ENCODE measurements at regions not wholly inside any gene's neighbourhood (a gene's known extent, or its start where the extent isn't known, plus 50 kb on each side); places are given as distances from the start of the nearest gene placed in this dataset.

DNA sequence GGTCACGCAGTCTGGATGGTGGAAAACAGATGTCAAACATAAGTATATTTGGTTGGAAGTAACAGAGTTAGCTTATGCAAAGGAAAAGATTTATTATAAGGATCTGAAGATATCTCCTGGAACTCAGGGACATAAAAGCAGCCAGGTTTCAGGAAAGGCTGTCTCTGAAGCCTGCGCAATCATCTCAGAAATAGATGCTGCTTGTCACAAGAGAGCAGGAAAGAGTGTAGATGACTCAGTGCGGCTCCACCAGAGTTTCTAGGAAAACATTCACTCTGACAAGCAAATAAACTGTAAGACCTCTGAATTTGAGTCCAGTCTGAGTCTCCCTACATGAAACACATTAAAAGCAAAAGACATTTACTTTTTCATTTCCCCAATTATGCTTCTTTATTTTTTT, 220.4 kb upstream of the HTR2A start:
- no peaks in the 10 kb centered on the region for H3K9me3 ChIP-seq (ENCODE audit: control insufficient read depth, low read length, poor library complexity, severe bottlenecking)
- ATAC-seq (no peak), DNase-seq (no peak)
- H3K4me1 Mint-ChIP-seq, result no peaks in the 10 kb centered on the region
- H3K27me3 Mint-ChIP-seq, result peaks cover 14% of the 10 kb centered on the region
- H3K4me3 Mint-ChIP-seq, result no peak overlapping the region
- H3K36me3 Mint-ChIP-seq (ENCODE audit: low read depth), result no peaks in the 10 kb centered on the region
- H3K27ac Mint-ChIP-seq, result no peak overlapping the region

DNA sequence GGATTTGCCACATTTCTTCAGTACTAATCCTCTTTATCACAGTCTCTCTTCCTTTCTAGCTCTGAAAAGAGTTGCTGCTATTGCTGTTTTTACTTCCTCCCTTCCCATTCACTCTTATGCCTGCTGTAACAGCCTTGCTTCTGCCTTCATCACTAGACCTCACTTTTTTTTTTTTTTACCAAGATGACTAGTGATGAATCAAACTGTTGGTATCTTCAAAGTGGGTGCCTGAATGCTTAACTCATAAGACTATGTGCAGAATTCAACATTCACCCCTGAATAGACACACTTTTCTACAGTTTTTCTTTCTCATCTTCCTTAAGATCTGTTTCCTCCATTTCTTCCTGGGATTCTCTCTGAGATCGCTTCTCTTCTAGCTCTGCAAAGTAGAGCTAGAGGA, 217.2 kb upstream of the HTR2A start:
- no peaks in the 10 kb centered on the region for H3K4me1 Mint-ChIP-seq
- no peak for ATAC-seq
- H3K27ac Mint-ChIP-seq, result no peak overlapping the region
- no peak for DNase-seq
- no peaks in the 10 kb centered on the region for H3K36me3 Mint-ChIP-seq (ENCODE audit: low read depth)
- no peaks in the 10 kb centered on the region for H3K9me3 ChIP-seq (ENCODE audit: control insufficient read depth, low read length, poor library complexity, severe bottlenecking)
- H3K4me3 Mint-ChIP-seq, result no peak overlapping the region
- H3K27me3 Mint-ChIP-seq, result peaks cover 7% of the 10 kb centered on the region

DNA sequence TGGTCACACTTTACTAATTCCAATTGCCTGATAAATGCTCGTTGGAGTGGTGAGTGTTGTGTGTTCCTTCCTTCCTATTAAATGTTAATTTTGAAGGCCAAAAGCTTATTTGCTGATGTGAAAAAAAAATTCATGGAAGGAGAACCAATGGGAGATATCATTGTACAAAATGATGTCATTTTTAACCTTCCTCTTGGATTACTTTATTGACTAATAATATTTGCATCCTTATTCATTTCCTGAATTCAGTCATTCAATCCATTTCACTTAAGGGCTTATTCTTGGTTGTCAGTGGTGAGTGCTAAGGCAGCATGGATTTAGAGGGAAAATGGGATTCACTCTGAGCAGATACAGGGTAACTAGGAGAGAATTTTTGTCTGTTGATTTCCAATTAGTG, 216.0 kb upstream of the HTR2A start:
- no peak overlapping the region for H3K4me3 Mint-ChIP-seq
- H3K36me3 Mint-ChIP-seq (ENCODE audit: low read depth), result no peaks in the 10 kb centered on the region
- H3K9me3 ChIP-seq (ENCODE audit: control insufficient read depth, low read length, poor library complexity, severe bottlenecking), result no peaks in the 10 kb centered on the region
- ATAC-seq (no peak), DNase-seq (no peak)
- H3K4me1 Mint-ChIP-seq, result no peaks in the 10 kb centered on the region
- H3K27ac Mint-ChIP-seq, result no peak overlapping the region
- H3K27me3 Mint-ChIP-seq, result peaks cover 2% of the 10 kb centered on the region

DNA sequence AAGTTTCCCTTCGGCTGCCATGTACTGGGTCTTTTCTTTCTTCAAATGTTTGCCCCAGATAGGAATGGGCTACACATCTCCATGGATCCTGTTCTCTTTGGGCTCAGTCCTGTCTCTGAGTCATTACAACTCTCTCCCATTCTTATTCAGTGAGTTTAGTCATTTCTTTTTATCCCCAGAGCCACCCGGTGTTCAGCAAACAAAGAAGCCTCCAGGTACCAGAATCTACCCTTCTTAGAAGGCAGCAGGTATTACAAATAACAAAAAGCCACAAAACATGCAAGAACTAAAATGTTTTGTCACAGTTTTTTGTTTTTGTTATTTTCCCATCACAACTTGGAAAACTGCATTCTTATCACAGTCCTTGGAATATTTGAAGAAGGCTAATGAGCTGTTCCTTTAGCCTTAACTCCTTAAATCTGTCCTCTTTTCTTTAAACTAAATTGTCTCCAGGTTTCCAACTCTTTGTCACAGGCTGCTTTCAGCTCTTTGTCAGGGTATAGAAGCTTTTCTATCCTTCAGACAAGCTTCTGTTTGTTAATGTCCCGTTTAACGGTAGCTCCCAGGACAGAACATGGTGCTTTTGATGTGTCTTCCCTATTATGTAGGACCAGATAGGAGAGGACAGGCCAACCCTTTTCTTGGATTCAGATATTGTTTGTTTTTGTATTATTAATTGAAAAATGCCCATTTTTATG, 215.5 kb upstream of the HTR2A start:
- DNase-seq, result no peak
- Mint-ChIP-seq H3K36me3 (ENCODE audit: low read depth) (no peaks in the 10 kb centered on the region), H3K4me3 (no peak overlapping the region), H3K4me1 (no peaks in the 10 kb centered on the region), H3K27me3 (no peaks in the 10 kb centered on the region), H3K27ac (no peak overlapping the region)
- H3K9me3 ChIP-seq (ENCODE audit: control insufficient read depth, low read length, poor library complexity, severe bottlenecking), result no peaks in the 10 kb centered on the region
- no peak for ATAC-seq

GRCh38 chr13:47111499-47111898, 214.6 kb upstream of the HTR2A start:
- no peaks in the 10 kb centered on the region for H3K4me1 Mint-ChIP-seq
- no peak overlapping the region for H3K27ac Mint-ChIP-seq
- H3K4me3 Mint-ChIP-seq, result no peak overlapping the region
- no peaks in the 10 kb centered on the region for H3K27me3 Mint-ChIP-seq
- H3K9me3 ChIP-seq (ENCODE audit: control insufficient read depth, low read length, poor library complexity, severe bottlenecking), result no peaks in the 10 kb centered on the region
- ATAC-seq, result no peak
- DNase-seq, result no peak
- no peaks in the 10 kb centered on the region for H3K36me3 Mint-ChIP-seq (ENCODE audit: low read depth)

GRCh38 chr13:47110833-47111240, 214.0 kb upstream of the HTR2A start:
- Mint-ChIP-seq H3K4me3 (no peak overlapping the region), H3K27me3 (no peaks in the 10 kb centered on the region), H3K36me3 (ENCODE audit: low read depth) (no peaks in the 10 kb centered on the region), H3K27ac (no peak overlapping the region), H3K4me1 (no peaks in the 10 kb centered on the region)
- no peaks in the 10 kb centered on the region for H3K9me3 ChIP-seq (ENCODE audit: control insufficient read depth, low read length, poor library complexity, severe bottlenecking)
- DNase-seq (no peak), ATAC-seq (no peak)

- Mint-ChIP-seq H3K27ac (no peak overlapping the region), H3K4me3 (no peak overlapping the region), H3K4me1 (no peaks in the 10 kb centered on the region), H3K27me3 (no peaks in the 10 kb centered on the region), H3K36me3 (ENCODE audit: low read depth) (no peaks in the 10 kb centered on the region)
- DNase-seq (no peak), ATAC-seq (no peak)
- H3K9me3 ChIP-seq (ENCODE audit: control insufficient read depth, low read length, poor library complexity, severe bottlenecking), result no peaks in the 10 kb centered on the region
Measured at GRCh38 chr13:47110141-47110540, 213.3 kb upstream of the HTR2A start.

DNA sequence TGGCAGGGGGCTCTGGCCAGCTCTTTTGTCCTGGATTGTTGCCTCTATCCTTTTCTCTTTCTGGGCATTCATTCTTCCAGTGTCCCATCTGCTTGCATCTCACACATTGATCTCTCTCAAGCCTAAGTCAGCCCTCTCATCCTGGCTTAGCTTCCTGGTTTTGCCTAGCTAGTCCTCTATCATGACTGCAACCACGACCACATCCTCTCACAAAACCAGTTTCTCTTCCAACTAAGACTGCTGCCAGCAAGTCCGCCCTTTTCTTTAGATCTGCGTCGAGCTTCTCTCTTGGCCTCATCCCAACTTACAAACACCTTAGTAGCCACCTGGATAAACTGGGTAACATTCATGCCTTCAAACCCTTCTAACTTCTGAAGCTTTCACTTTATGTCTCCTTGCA, 212.2 kb upstream of the HTR2A start:
- Mint-ChIP-seq H3K27ac (no peak overlapping the region), H3K36me3 (ENCODE audit: low read depth) (no peaks in the 10 kb centered on the region), H3K4me3 (no peak overlapping the region), H3K4me1 (no peaks in the 10 kb centered on the region), H3K27me3 (no peaks in the 10 kb centered on the region)
- no peak for ATAC-seq
- H3K9me3 ChIP-seq (ENCODE audit: control insufficient read depth, low read length, poor library complexity, severe bottlenecking), result no peaks in the 10 kb centered on the region
- no peak for DNase-seq

GRCh38 chr13:47100214-47100853, 203.5 kb upstream of the HTR2A start:
- no peaks in the 10 kb centered on the region for H3K36me3 Mint-ChIP-seq (ENCODE audit: low read depth)

GRCh38 chr13:47094734-47095434, 198.0 kb upstream of the HTR2A start:
- Mint-ChIP-seq H3K4me1 (no peaks in the 10 kb centered on the region), H3K36me3 (ENCODE audit: low read depth) (no peaks in the 10 kb centered on the region), H3K4me3 (no peak overlapping the region), H3K27me3 (peaks cover 11% of the 10 kb centered on the region), H3K27ac (no peak overlapping the region)
- no peak for DNase-seq
- ATAC-seq, result no peak
- no peaks in the 10 kb centered on the region for H3K9me3 ChIP-seq (ENCODE audit: control insufficient read depth, low read length, poor library complexity, severe bottlenecking)

More at GRCh38 chr13:47100214-47100853, 203.5 kb upstream of the HTR2A start:
- no peaks in the 10 kb centered on the region for H3K4me1 Mint-ChIP-seq
- peaks cover 13% of the 10 kb centered on the region for H3K27me3 Mint-ChIP-seq
- H3K9me3 ChIP-seq (ENCODE audit: control insufficient read depth, low read length, poor library complexity, severe bottlenecking), result no peaks in the 10 kb centered on the region
- DNase-seq (no peak), ATAC-seq (no peak)
- H3K27ac Mint-ChIP-seq, result no peak overlapping the region
- no peak overlapping the region for H3K4me3 Mint-ChIP-seq

DNA sequence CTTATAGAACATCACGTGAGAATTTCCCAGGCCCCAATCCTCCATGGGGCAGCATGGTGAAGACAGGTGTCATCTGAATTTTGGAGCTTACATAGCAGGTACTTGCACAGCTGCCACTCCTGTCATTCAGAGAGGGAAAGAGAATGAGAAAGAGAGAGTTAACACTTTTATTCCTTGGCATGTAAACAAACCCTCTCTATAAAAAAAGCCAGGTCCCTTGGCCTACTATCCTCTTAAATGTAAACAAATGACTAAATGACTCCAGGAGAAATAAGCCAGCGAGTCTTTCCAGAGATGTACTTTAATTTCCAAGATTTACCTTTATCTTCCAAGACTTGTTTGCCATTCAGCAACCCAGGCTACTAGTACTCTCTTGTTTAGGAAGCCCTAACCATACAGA, 195.3 kb upstream of the HTR2A start:
- no peaks in the 10 kb centered on the region for H3K9me3 ChIP-seq (ENCODE audit: control insufficient read depth, low read length, poor library complexity, severe bottlenecking)
- no peak overlapping the region for H3K4me3 Mint-ChIP-seq
- H3K27me3 Mint-ChIP-seq, result no peaks in the 10 kb centered on the region
- no peak for ATAC-seq
- no peaks in the 10 kb centered on the region for H3K4me1 Mint-ChIP-seq
- no peak for DNase-seq
- no peak overlapping the region for H3K27ac Mint-ChIP-seq
- H3K36me3 Mint-ChIP-seq (ENCODE audit: low read depth), result no peaks in the 10 kb centered on the region

DNA sequence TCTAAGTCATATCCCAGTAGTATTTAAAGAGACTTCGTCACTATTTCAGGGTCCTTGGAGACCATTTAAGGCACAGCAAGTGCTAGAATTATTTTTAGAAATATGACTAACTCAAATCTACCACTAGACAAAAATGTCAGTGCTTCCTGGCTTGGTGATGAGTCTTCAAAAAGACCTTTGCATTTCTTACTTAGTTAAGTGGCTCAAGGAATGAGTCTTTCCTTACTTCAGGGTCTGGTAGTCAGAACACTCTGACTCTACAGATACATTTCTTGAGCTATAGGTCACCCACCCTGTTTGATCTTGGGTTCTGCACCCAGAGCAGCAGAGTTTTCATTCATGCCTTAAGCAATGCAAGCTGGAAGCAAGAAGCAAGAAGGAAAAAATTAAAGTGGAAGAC, 191.0 kb upstream of the HTR2A start:
- no peak for DNase-seq
- H3K27me3 Mint-ChIP-seq, result peaks cover 4% of the 10 kb centered on the region
- no peak overlapping the region for H3K27ac Mint-ChIP-seq
- no peaks in the 10 kb centered on the region for H3K4me1 Mint-ChIP-seq
- ATAC-seq, result no peak
- no peaks in the 10 kb centered on the region for H3K36me3 Mint-ChIP-seq (ENCODE audit: low read depth)
- no peak overlapping the region for H3K4me3 Mint-ChIP-seq
- H3K9me3 ChIP-seq (ENCODE audit: control insufficient read depth, low read length, poor library complexity, severe bottlenecking), result no peaks in the 10 kb centered on the region

GRCh38 chr13:47087241-47087640, 190.4 kb upstream of the HTR2A start:
- ATAC-seq (no peak), DNase-seq (no peak)
- H3K9me3 ChIP-seq (ENCODE audit: control insufficient read depth, low read length, poor library complexity, severe bottlenecking), result no peaks in the 10 kb centered on the region
- peaks cover 4% of the 10 kb centered on the region for H3K27me3 Mint-ChIP-seq
- no peaks in the 10 kb centered on the region for H3K36me3 Mint-ChIP-seq (ENCODE audit: low read depth)
- H3K4me1 Mint-ChIP-seq, result no peaks in the 10 kb centered on the region
- no peak overlapping the region for H3K4me3 Mint-ChIP-seq
- no peak overlapping the region for H3K27ac Mint-ChIP-seq

GRCh38 chr13:47085346-47085745, 188.5 kb upstream of the HTR2A start:
- no peak for ATAC-seq
- H3K27me3 Mint-ChIP-seq, result peaks cover 4% of the 10 kb centered on the region
- no peaks in the 10 kb centered on the region for H3K9me3 ChIP-seq (ENCODE audit: control insufficient read depth, low read length, poor library complexity, severe bottlenecking)
- no peak overlapping the region for H3K4me3 Mint-ChIP-seq
- H3K4me1 Mint-ChIP-seq, result no peaks in the 10 kb centered on the region
- DNase-seq, result no peak
- no peak overlapping the region for H3K27ac Mint-ChIP-seq
- no peaks in the 10 kb centered on the region for H3K36me3 Mint-ChIP-seq (ENCODE audit: low read depth)
